Astrocyte (in vitro differentiated cells and primary cell): ENCODE measurements at regions not wholly inside any gene's neighbourhood (a gene's known extent, or its start where the extent isn't known, plus 50 kb on each side); places are given as distances from the start of the nearest gene placed in this dataset.

ENCODE experiments used
- EZH2 ChIP-seq: IDR thresholded peaks from 2 replicates; pipeline ENCODE4 v1.6.1; 2012; ENCODE audit warnings: mild to moderate bottlenecking, low read length, inconsistent platforms; ENCODE audit not compliant: insufficient read depth
- TF ChIP-seq, protein P1 (sequence below): IDR thresholded peaks from 2 replicates; pipeline ENCODE4 v1.5.1; 2011; ENCODE audit warnings: low read depth, mild to moderate bottlenecking, inconsistent platforms, low read length, moderate library complexity; ENCODE audit not compliant: insufficient read depth

DNA sequence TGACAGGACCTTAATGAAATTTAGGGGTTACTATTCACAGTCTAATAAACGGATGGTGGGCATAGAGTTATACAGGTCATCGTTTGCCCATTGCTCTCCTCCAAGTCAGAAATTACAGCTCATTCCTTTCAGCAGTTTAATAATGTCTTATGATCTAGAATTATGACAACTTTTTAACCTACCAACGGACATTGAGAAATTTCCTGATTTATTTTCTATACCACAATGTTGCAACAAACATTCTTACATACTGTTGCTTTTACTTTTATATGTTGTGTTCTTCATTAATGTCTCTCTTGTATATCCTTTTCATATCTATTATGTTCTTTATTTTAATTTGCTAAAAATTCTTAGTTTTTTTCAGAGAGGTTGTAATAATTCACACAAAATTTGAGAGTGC, 152.8 kb upstream of the PRLR start:
- TF ChIP-seq, protein P1, sequence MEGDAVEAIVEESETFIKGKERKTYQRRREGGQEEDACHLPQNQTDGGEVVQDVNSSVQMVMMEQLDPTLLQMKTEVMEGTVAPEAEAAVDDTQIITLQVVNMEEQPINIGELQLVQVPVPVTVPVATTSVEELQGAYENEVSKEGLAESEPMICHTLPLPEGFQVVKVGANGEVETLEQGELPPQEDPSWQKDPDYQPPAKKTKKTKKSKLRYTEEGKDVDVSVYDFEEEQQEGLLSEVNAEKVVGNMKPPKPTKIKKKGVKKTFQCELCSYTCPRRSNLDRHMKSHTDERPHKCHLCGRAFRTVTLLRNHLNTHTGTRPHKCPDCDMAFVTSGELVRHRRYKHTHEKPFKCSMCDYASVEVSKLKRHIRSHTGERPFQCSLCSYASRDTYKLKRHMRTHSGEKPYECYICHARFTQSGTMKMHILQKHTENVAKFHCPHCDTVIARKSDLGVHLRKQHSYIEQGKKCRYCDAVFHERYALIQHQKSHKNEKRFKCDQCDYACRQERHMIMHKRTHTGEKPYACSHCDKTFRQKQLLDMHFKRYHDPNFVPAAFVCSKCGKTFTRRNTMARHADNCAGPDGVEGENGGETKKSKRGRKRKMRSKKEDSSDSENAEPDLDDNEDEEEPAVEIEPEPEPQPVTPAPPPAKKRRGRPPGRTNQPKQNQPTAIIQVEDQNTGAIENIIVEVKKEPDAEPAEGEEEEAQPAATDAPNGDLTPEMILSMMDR, result no peak
- TF ChIP-seq EZH2, result no peak
